ENCODE measurements at regions not wholly inside any gene's neighbourhood (a gene's known extent, or its start where the extent isn't known, plus 50 kb on each side); places are given as distances from the start of the nearest gene placed in this dataset.

DNA sequence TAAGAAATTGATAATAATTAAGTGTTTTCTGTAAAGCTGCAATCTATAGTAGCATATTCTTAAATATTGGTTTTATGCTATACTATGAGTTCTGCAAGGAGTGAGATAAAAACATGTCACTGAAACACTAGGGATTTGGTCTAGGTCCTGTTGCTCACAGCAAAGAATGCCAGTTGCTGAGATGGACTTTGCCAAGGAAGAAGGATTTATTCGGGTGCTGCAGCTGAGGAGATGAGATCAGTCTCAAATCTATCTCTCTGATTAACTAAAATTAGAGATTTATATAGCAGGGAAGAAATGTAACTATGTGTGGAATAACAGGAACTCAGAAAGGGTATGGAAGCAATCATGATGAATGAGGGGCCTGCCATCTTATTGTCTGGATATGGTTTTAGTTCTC is 1569.9 kb downstream of the PCDH7 start:
- Histone ChIP-seq H3K27me3 (replicated peaks; ENCODE audit: control insufficient read depth, insufficient read depth, low read length) (no peaks in the 10 kb centered on the region), H3K4me3 (replicated peaks; ENCODE audit: low read depth, low read length) (no peak overlapping the region), H3K36me3 (ENCODE audit: control insufficient read depth, insufficient read depth, low read length) (no peaks in the 10 kb centered on the region)
- TF ChIP-seq, protein P1, sequence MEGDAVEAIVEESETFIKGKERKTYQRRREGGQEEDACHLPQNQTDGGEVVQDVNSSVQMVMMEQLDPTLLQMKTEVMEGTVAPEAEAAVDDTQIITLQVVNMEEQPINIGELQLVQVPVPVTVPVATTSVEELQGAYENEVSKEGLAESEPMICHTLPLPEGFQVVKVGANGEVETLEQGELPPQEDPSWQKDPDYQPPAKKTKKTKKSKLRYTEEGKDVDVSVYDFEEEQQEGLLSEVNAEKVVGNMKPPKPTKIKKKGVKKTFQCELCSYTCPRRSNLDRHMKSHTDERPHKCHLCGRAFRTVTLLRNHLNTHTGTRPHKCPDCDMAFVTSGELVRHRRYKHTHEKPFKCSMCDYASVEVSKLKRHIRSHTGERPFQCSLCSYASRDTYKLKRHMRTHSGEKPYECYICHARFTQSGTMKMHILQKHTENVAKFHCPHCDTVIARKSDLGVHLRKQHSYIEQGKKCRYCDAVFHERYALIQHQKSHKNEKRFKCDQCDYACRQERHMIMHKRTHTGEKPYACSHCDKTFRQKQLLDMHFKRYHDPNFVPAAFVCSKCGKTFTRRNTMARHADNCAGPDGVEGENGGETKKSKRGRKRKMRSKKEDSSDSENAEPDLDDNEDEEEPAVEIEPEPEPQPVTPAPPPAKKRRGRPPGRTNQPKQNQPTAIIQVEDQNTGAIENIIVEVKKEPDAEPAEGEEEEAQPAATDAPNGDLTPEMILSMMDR (IDR thresholded peaks at IDR 0.05; ENCODE audit: insufficient read depth, low read length, poor library complexity, severe bottlenecking), result no peak
- DNase-seq (ENCODE audit: extremely low read depth, insufficient read length), result no peak

DNA sequence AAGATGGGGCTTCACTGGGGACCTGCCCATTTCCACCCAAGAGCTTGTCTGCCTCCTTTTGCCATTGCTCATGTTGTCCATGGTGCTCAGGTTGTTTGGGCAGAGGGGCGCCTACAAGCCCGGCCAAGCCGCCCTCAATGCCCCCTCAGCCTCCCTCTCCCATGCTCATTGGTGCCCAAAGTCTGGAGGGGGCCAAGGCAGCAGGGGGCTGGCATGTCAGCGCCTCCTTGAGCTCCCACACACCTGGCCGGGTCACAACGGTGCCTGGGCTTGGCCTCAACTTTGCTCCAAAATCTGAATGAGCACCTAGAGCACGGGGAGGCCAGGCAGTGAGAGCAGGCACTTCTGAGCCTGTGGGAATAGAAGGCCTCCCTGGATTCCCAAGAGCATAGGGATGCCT is 1598.8 kb downstream of the PCDH7 start:
- Histone ChIP-seq H3K27me3 (replicated peaks; ENCODE audit: control insufficient read depth, insufficient read depth, low read length) (no peaks in the 10 kb centered on the region), H3K4me3 (replicated peaks; ENCODE audit: low read depth, low read length) (no peak overlapping the region), H3K36me3 (ENCODE audit: control insufficient read depth, insufficient read depth, low read length) (no peaks in the 10 kb centered on the region)
- TF ChIP-seq, protein P1 (IDR thresholded peaks at IDR 0.05; ENCODE audit: insufficient read depth, low read length, poor library complexity, severe bottlenecking), result no peak
- no peak for DNase-seq (ENCODE audit: extremely low read depth, insufficient read length)

DNA sequence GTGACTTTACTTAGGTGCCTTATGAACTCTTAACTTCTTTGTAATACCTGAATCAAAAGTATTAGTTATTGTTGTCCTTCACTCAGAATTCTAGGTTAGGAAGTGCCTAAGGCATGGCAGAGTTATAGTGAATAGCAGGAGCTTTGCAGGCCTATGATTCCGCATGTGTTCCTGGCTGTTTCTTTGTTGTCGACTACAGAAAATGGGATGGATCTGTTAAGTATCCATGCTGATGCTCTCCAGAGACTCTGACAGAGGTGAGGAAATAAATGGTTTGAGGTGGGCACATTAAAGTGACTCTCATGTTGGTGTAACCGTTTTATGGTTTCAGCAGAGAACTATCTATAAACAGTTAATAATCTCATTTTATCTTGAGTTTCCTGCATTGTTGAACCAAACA is 1601.3 kb downstream of the PCDH7 start:
- no peak overlapping the region for H3K4me3 ChIP-seq (replicated peaks; ENCODE audit: low read depth, low read length)
- TF ChIP-seq, protein P1 (IDR thresholded peaks at IDR 0.05; ENCODE audit: insufficient read depth, low read length, poor library complexity, severe bottlenecking), result no peak
- no peak for DNase-seq (ENCODE audit: extremely low read depth, insufficient read length)
- no peaks in the 10 kb centered on the region for H3K36me3 ChIP-seq (ENCODE audit: control insufficient read depth, insufficient read depth, low read length)
- H3K27me3 ChIP-seq (replicated peaks; ENCODE audit: control insufficient read depth, insufficient read depth, low read length), result no peaks in the 10 kb centered on the region

DNA sequence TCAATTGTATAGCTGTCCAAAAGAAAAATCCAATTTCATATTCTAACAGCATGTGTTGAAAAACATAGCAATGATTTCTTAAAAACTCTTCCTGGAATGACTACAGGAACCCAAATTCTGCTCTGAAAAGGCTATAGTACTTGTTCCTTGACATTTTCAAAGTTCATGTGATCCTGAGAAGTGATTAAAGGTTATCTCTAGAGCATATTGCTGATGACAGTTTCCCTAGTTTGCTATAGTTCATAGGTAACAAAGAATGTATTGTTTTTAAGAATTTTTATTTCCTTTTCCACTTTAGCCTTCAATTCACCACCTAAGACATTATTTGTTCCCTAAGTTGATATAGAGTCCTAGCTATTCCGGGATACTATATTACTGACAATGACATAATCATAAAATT is 1614.6 kb downstream of the PCDH7 start:
- Histone ChIP-seq H3K27me3 (replicated peaks; ENCODE audit: control insufficient read depth, insufficient read depth, low read length) (no peaks in the 10 kb centered on the region), H3K36me3 (ENCODE audit: control insufficient read depth, insufficient read depth, low read length) (no peaks in the 10 kb centered on the region), H3K4me3 (replicated peaks; ENCODE audit: low read depth, low read length) (no peak overlapping the region)
- DNase-seq (ENCODE audit: extremely low read depth, insufficient read length), result no peak
- TF ChIP-seq, protein P1 (IDR thresholded peaks at IDR 0.05; ENCODE audit: insufficient read depth, low read length, poor library complexity, severe bottlenecking), result no peak

DNA sequence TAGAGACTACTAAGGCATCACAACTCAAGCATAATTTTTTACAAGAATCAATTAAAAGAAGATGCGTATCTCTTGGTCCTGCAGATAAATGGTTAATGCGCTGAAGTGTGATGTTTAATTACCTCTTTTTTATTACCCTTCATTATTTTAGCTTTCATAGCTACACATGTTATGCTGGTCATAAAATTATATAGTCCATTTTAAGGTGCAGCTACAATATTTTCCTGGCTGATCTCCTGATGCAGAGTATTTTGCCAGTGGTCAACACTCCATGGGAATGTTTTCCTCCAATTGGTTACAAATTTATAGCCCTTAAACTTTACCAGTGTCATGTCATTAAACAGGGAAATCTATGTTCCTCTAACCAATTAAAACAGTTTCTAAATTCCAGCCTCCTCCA is 1617.2 kb downstream of the PCDH7 start:
- DNase-seq (ENCODE audit: extremely low read depth, insufficient read length), result no peak
- no peaks in the 10 kb centered on the region for H3K36me3 ChIP-seq (ENCODE audit: control insufficient read depth, insufficient read depth, low read length)
- H3K4me3 ChIP-seq (replicated peaks; ENCODE audit: low read depth, low read length), result no peak overlapping the region
- no peaks in the 10 kb centered on the region for H3K27me3 ChIP-seq (replicated peaks; ENCODE audit: control insufficient read depth, insufficient read depth, low read length)
- TF ChIP-seq, protein P1 (IDR thresholded peaks at IDR 0.05; ENCODE audit: insufficient read depth, low read length, poor library complexity, severe bottlenecking), result no peak

DNA sequence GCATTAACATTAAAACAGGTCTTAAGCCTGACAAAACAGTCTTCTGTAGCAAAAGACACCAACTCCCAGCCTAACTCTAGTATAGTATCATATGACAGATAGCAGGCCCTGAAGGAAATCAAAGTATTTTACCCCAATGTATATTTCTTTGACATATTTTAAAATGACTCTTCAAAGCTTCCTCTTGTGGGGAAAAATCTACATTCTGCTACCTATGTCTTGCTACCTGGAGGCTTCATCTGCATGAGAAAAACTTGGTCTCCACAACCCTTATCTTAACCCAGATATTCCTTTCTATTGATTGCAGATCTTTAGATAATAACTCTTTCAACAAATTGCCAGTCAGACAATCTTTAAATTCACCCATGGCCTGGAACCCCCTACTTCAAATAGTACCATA is 1620.4 kb downstream of the PCDH7 start:
- no peak for DNase-seq (ENCODE audit: extremely low read depth, insufficient read length)
- no peaks in the 10 kb centered on the region for H3K27me3 ChIP-seq (replicated peaks; ENCODE audit: control insufficient read depth, insufficient read depth, low read length)
- H3K4me3 ChIP-seq (replicated peaks; ENCODE audit: low read depth, low read length), result no peak overlapping the region
- TF ChIP-seq, protein P1 (IDR thresholded peaks at IDR 0.05; ENCODE audit: insufficient read depth, low read length, poor library complexity, severe bottlenecking), result no peak
- no peaks in the 10 kb centered on the region for H3K36me3 ChIP-seq (ENCODE audit: control insufficient read depth, insufficient read depth, low read length)
